OCI-LY1 (cell line): ENCODE measurements at regions not wholly inside any gene's neighbourhood (a gene's known extent, or its start where the extent isn't known, plus 50 kb on each side); places are given as distances from the start of the nearest gene placed in this dataset.

Experiments
- EZH2 ChIP-seq: fragments of 200-600 bp; sonication (generic), shearing (Covaris generic); IDR thresholded peaks from 2 replicates; pipeline ENCODE4 v1.8.0; 2017; ENCODE audit warnings: borderline replicate concordance, mixed run types, mild to moderate bottlenecking, antibody characterized with exemption, low read length, moderate library complexity, mixed read lengths
- TF ChIP-seq, protein P1 (sequence below): fragments of 200-600 bp; sonication (generic), shearing (Covaris generic); IDR thresholded peaks from 2 replicates; pipeline ENCODE4 v1.5.1; 2017; ENCODE audit warnings: mild to moderate bottlenecking, antibody characterized with exemption, low read length, moderate library complexity, mixed read lengths

GRCh38 chr5:120413686-120414085 lies 50.4 kb upstream of the PRR16 start:
- TF ChIP-seq, protein P1, sequence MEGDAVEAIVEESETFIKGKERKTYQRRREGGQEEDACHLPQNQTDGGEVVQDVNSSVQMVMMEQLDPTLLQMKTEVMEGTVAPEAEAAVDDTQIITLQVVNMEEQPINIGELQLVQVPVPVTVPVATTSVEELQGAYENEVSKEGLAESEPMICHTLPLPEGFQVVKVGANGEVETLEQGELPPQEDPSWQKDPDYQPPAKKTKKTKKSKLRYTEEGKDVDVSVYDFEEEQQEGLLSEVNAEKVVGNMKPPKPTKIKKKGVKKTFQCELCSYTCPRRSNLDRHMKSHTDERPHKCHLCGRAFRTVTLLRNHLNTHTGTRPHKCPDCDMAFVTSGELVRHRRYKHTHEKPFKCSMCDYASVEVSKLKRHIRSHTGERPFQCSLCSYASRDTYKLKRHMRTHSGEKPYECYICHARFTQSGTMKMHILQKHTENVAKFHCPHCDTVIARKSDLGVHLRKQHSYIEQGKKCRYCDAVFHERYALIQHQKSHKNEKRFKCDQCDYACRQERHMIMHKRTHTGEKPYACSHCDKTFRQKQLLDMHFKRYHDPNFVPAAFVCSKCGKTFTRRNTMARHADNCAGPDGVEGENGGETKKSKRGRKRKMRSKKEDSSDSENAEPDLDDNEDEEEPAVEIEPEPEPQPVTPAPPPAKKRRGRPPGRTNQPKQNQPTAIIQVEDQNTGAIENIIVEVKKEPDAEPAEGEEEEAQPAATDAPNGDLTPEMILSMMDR: no peak
- no peak for TF ChIP-seq EZH2
